GM12872 (cell line): ENCODE measurements at regions not wholly inside any gene's neighbourhood (a gene's known extent, or its start where the extent isn't known, plus 50 kb on each side); places are given as distances from the start of the nearest gene placed in this dataset.

ENCODE experiments used
- TF ChIP-seq, protein P1 (sequence below): IDR thresholded peaks from 3 replicates; pipeline ENCODE4 v1.5.1; 2011; ENCODE audit warnings: low read depth, mild to moderate bottlenecking, low read length, moderate library complexity; ENCODE audit not compliant: insufficient read depth

GRCh38 chr10:2236876-2237275 is 499.6 kb upstream of the ADARB2 start:
- TF ChIP-seq, protein P1, sequence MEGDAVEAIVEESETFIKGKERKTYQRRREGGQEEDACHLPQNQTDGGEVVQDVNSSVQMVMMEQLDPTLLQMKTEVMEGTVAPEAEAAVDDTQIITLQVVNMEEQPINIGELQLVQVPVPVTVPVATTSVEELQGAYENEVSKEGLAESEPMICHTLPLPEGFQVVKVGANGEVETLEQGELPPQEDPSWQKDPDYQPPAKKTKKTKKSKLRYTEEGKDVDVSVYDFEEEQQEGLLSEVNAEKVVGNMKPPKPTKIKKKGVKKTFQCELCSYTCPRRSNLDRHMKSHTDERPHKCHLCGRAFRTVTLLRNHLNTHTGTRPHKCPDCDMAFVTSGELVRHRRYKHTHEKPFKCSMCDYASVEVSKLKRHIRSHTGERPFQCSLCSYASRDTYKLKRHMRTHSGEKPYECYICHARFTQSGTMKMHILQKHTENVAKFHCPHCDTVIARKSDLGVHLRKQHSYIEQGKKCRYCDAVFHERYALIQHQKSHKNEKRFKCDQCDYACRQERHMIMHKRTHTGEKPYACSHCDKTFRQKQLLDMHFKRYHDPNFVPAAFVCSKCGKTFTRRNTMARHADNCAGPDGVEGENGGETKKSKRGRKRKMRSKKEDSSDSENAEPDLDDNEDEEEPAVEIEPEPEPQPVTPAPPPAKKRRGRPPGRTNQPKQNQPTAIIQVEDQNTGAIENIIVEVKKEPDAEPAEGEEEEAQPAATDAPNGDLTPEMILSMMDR: no peak

DNA sequence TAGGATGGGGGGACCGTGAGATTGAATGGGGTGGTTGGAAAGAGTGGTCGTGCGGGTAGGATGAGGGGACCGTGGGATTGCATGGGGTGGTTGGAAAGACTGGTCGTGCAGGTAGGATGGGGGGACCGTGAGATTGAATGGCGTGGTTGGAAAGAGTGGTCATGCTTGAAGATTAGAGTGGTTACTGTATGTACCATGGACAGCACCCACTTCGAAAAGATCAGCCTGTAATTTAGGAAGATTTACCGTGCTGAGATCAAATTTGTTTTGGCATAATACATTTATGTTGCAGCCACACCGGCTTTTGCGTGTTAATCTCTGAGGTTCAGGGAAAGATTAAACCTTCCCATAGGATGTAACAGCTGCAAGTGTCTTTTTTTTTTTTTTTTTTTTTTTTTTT is 495.2 kb upstream of the ADARB2 start:
- TF ChIP-seq, protein P1: no peak

DNA sequence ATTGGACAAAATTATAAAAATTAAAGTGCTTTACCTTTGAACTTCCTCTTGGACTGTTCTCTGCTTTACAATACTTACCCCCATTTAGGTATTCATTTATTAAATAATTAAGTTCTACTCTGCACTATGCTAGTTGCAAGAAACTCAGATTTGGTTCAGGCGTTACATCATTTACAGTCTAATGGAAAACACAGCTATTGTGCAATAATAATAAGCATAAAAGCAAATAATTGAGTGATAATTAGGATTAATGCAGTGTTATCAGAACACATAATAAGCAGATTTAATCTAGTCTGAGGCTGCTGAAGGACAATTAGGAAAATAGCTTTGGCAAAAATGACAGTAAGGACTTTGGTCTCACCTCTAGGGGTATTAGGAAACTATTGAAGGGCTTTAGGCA is 493.2 kb upstream of the ADARB2 start:
- TF ChIP-seq, protein P1: no peak

DNA sequence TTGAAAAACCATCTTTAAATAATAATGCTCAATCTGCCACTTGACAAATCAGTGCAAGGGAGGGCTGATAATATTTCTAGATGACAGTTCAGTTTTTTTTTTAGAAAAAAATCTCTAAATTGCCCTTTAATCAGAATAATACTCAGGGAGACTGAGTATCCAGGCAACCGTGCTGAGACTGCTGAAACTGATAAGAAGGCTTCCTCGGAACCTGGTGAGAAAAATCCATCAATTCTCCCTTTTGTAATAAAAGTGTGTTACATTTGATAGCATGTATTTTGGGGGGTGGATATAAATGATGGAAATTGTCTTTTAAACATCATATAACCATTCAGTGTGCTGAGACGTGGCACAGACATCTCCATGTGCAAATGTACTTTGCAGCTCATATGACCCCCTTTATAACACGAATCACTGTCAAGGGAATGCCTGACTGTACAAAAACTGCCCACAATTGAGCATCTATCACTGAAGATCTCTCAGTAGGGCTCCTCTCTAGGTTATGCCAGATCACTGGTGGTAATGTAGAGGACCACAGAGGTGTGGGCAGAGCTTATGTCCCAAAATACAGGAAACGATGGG is 491.1 kb upstream of the ADARB2 start:
- TF ChIP-seq, protein P1: no peak

GRCh38 chr10:2225609-2226008 is 488.3 kb upstream of the ADARB2 start:
- TF ChIP-seq, protein P1: no peak

- TF ChIP-seq, protein P1: no peak
These were observed 486.4 kb upstream of the ADARB2 start for GRCh38 chr10:2223548-2224320.

DNA sequence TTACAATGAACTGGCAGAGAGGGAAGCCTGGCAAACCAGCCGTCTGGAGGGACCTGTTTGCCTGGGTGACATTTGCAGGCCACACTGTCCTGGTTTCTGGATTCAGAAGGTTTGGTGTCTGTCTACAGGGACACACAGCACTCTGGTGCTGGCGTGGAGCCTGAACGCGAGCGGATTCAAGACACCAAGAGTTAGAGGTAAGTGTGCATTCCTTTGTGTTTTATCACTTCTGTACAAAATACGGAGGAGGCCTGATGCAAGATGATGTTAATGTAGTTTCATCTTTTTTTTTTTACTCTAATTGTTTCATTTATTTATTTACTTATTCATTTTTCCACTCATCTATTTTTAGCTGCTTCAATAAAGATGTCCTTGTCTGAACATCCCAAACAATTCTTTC is 485.3 kb upstream of the ADARB2 start:
- TF ChIP-seq, protein P1: no peak
